ACC112 (cell line): ENCODE measurements at regions not wholly inside any gene's neighbourhood (a gene's known extent, or its start where the extent isn't known, plus 50 kb on each side); places are given as distances from the start of the nearest gene placed in this dataset.
"Not testable (repeated sequence)": the region's sequence is repeated elsewhere in the genome, so short reads cannot be mapped to it uniquely, and the experiment has no call there.

Experiments used
- H2AFZ ChIP-seq: fragments of 200-600 bp; sonication (generic); one replicate; pipeline ENCODE4 v1.6.0; 2017; ENCODE audit warnings: antibody characterized with exemption, low read length; ENCODE audit not compliant: unreplicated experiment
- H3K27ac ChIP-seq: fragments of 200-600 bp; sonication (generic); 2 replicates; pipeline ENCODE4 v1.5.1; 2014; ENCODE audit warnings: low read depth, mild to moderate bottlenecking, antibody characterized with exemption, low read length, moderate library complexity
- H3K27me3 ChIP-seq: fragments of 200-600 bp; sonication (generic); 2 replicates; pipeline ENCODE4 v1.6.1; 2014; ENCODE audit warnings: mild to moderate bottlenecking, antibody characterized with exemption, low read length, moderate library complexity, mixed read lengths; ENCODE audit not compliant: insufficient read depth
- H3K36me3 ChIP-seq: fragments of 200-600 bp; sonication (generic); 2 replicates; pipeline ENCODE4 v1.6.1; 2016; ENCODE audit warnings: mild to moderate bottlenecking, antibody characterized with exemption, low read length, moderate library complexity, mixed read lengths; ENCODE audit not compliant: insufficient read depth
- H3K4me1 ChIP-seq: fragments of 200-600 bp; sonication (generic); one replicate; pipeline ENCODE4 v1.6.1; 2016; ENCODE audit warnings: low read length, mixed read lengths; ENCODE audit not compliant: insufficient read depth, unreplicated experiment, control insufficient read depth
- H3K4me3 ChIP-seq: fragments of 200-600 bp; sonication (generic); 2 replicates; pipeline ENCODE4 v1.5.1; 2014; ENCODE audit warnings: mild to moderate bottlenecking, low read depth, low read length
- H3K79me2 ChIP-seq: fragments of 200-600 bp; sonication (generic); one replicate; pipeline ENCODE4 v1.6.0; 2016; ENCODE audit warnings: low read length; ENCODE audit not compliant: control insufficient read depth, unreplicated experiment, insufficient read depth

GRCh38 chr12:112615196-112615595, 176.4 kb upstream of the RPH3A start:
- Histone ChIP-seq H3K79me2 (no peaks in the 10 kb centered on the region), H3K4me1 (no peaks in the 10 kb centered on the region), H2AFZ (no peak overlapping the region), H3K27me3 (peaks cover 86% of the 10 kb centered on the region), H3K36me3 (no peaks in the 10 kb centered on the region), H3K4me3 (no peak overlapping the region), H3K27ac (no peak overlapping the region)

GRCh38 chr12:112616469-112617152, 174.9 kb upstream of the RPH3A start:
- Histone ChIP-seq H3K4me1 (no peaks in the 10 kb centered on the region), H3K36me3 (no peaks in the 10 kb centered on the region), H3K4me3 (no peak overlapping the region), H3K27ac (no peak overlapping the region), H2AFZ (no peak overlapping the region), H3K79me2 (no peaks in the 10 kb centered on the region), H3K27me3 (peaks cover 81% of the 10 kb centered on the region)

GRCh38 chr12:112617153-112617505, 174.4 kb upstream of the RPH3A start:
- Histone ChIP-seq H3K27me3 (peaks cover 76% of the 10 kb centered on the region), H3K36me3 (no peaks in the 10 kb centered on the region), H2AFZ (no peak overlapping the region), H3K79me2 (no peaks in the 10 kb centered on the region), H3K27ac (no peak overlapping the region), H3K4me3 (no peak overlapping the region), H3K4me1 (no peaks in the 10 kb centered on the region)

- Histone ChIP-seq H2AFZ (no peak overlapping the region), H3K36me3 (no peaks in the 10 kb centered on the region), H3K27ac (no peak overlapping the region), H3K27me3 (peaks cover 29% of the 10 kb centered on the region; the same call in 1 of the 2 replicates), H3K4me1 (no peaks in the 10 kb centered on the region), H3K4me3 (no peak overlapping the region), H3K79me2 (no peaks in the 10 kb centered on the region)
Measured at GRCh38 chr12:112627851-112628250, 163.7 kb upstream of the RPH3A start.

GRCh38 chr12:112631974-112632373, 159.6 kb upstream of the RPH3A start:
- peaks cover 51% of the 10 kb centered on the region; the same call in 1 of the 2 replicates for H3K27me3 ChIP-seq
- H3K4me3 ChIP-seq, H3K36me3 ChIP-seq, H3K4me1 ChIP-seq, H3K27ac ChIP-seq, H3K79me2 ChIP-seq, H2AFZ ChIP-seq: not testable (repeated sequence)

GRCh38 chr12:112635036-112635435, 156.5 kb upstream of the RPH3A start:
- Histone ChIP-seq H3K36me3 (no peaks in the 10 kb centered on the region), H2AFZ (no peak overlapping the region), H3K27ac (no peak overlapping the region), H3K27me3 (peaks cover 74% of the 10 kb centered on the region), H3K4me3 (no peak overlapping the region), H3K4me1 (no peaks in the 10 kb centered on the region), H3K79me2 (no peaks in the 10 kb centered on the region)

- H3K27me3 ChIP-seq = peaks cover 84% of the 10 kb centered on the region
Measured at GRCh38 chr12:112638420-112638819, 153.1 kb upstream of the RPH3A start.

GRCh38 chr12:112645586-112645985, 146.0 kb upstream of the RPH3A start:
- Histone ChIP-seq H3K27me3 (peaks cover 86% of the 10 kb centered on the region), H2AFZ (no peak overlapping the region), H3K79me2 (no peaks in the 10 kb centered on the region)

More at GRCh38 chr12:112638420-112638819, 153.1 kb upstream of the RPH3A start:
- Histone ChIP-seq H3K4me3 (no peak overlapping the region), H2AFZ (no peak overlapping the region), H3K4me1 (no peaks in the 10 kb centered on the region), H3K79me2 (no peaks in the 10 kb centered on the region), H3K27ac (no peak overlapping the region), H3K36me3 (no peaks in the 10 kb centered on the region)

GRCh38 chr12:112656141-112656540, 135.4 kb upstream of the RPH3A start:
- no peak overlapping the region for H3K27ac ChIP-seq
- no peak overlapping the region for H3K4me3 ChIP-seq
- no peaks in the 10 kb centered on the region for H3K36me3 ChIP-seq
- no peaks in the 10 kb centered on the region for H3K4me1 ChIP-seq
- H3K79me2 ChIP-seq = no peaks in the 10 kb centered on the region
- peaks cover 73% of the 10 kb centered on the region for H3K27me3 ChIP-seq
- H2AFZ ChIP-seq = no peak overlapping the region

More at GRCh38 chr12:112645586-112645985, 146.0 kb upstream of the RPH3A start:
- Histone ChIP-seq H3K36me3 (no peaks in the 10 kb centered on the region), H3K27ac (no peak overlapping the region), H3K4me3 (no peak overlapping the region), H3K4me1 (no peaks in the 10 kb centered on the region)

- H3K27ac ChIP-seq = no peak overlapping the region
- no peak overlapping the region for H2AFZ ChIP-seq
- H3K36me3 ChIP-seq = no peaks in the 10 kb centered on the region
- H3K79me2 ChIP-seq = no peaks in the 10 kb centered on the region
- H3K4me3 ChIP-seq = no peak overlapping the region
- peaks cover 49% of the 10 kb centered on the region; the same call in 1 of the 2 replicates for H3K27me3 ChIP-seq
- no peaks in the 10 kb centered on the region for H3K4me1 ChIP-seq
Measured at GRCh38 chr12:112664569-112664968, 127.0 kb upstream of the RPH3A start.

- no peaks in the 10 kb centered on the region for H3K4me1 ChIP-seq
- H3K36me3 ChIP-seq = no peaks in the 10 kb centered on the region
- H3K4me3 ChIP-seq = no peak overlapping the region
- no peak overlapping the region for H3K27ac ChIP-seq
- H2AFZ ChIP-seq = no peak overlapping the region
- peaks cover 52% of the 10 kb centered on the region for H3K27me3 ChIP-seq
- no peaks in the 10 kb centered on the region for H3K79me2 ChIP-seq
Measured at GRCh38 chr12:112665958-112666357, 125.6 kb upstream of the RPH3A start.
